Neural crest cell (in vitro differentiated cells): ENCODE measurements at regions not wholly inside any gene's neighbourhood (a gene's known extent, or its start where the extent isn't known, plus 50 kb on each side); places are given as distances from the start of the nearest gene placed in this dataset.

Experiments used
- DNase-seq: peaks from one replicate; pipeline ENCODE4 v3.0.0; 2021; ENCODE audit warnings: low read depth, mixed read lengths, low spot score
- H3K27ac Mint-ChIP-seq: one replicate; pipeline ENCODE4 v1.8.0; 2021; ENCODE audit warnings: mild to moderate bottlenecking, mixed read lengths; ENCODE audit not compliant: unreplicated experiment
- H3K27me3 Mint-ChIP-seq: 2 replicates; pipeline ENCODE4 v1.8.0; 2021; ENCODE audit warnings: low read depth, mild to moderate bottlenecking, mixed read lengths
- H3K36me3 Mint-ChIP-seq: 2 replicates; pipeline ENCODE4 v1.8.0; 2021; ENCODE audit warnings: low read depth, mild to moderate bottlenecking, mixed read lengths
- H3K4me1 Mint-ChIP-seq: 2 replicates; pipeline ENCODE4 v1.8.0; 2021; ENCODE audit warnings: mixed read lengths
- H3K4me3 Mint-ChIP-seq: one replicate; pipeline ENCODE4 v1.8.0; 2021; ENCODE audit warnings: mild to moderate bottlenecking, mixed read lengths
- H3K9me3 Mint-ChIP-seq: 2 replicates; pipeline ENCODE4 v1.8.0; 2021; ENCODE audit warnings: mixed read lengths
- CTCF ChIP-seq: fragments of 200-600 bp; sonication (generic); conservative IDR thresholded peaks from 2 replicates; pipeline ENCODE4 v1.5.0; 2021; ENCODE audit warnings: antibody characterized with exemption, mild to moderate bottlenecking

GRCh38 chr3:65077124-65077523 is 389.3 kb upstream of the ADAMTS9 start:
- no peak for TF ChIP-seq CTCF
- Mint-ChIP-seq H3K36me3 (no peaks in the 10 kb centered on the region), H3K4me1 (peaks cover 4% of the 10 kb centered on the region), H3K27me3 (no peaks in the 10 kb centered on the region), H3K9me3 (peaks cover 10% of the 10 kb centered on the region), H3K4me3 (no peak overlapping the region), H3K27ac (no peak overlapping the region)
- no peak for DNase-seq

GRCh38 chr3:65070968-65071367 is 383.2 kb upstream of the ADAMTS9 start:
- Mint-ChIP-seq H3K4me1 (no peaks in the 10 kb centered on the region), H3K27ac (no peak overlapping the region), H3K9me3 (peaks cover 7% of the 10 kb centered on the region), H3K27me3 (no peaks in the 10 kb centered on the region), H3K36me3 (no peaks in the 10 kb centered on the region), H3K4me3 (no peak overlapping the region)
- DNase-seq: no peak
- no peak for TF ChIP-seq CTCF

- Mint-ChIP-seq H3K9me3 (peaks cover 12% of the 10 kb centered on the region), H3K27me3 (no peaks in the 10 kb centered on the region), H3K4me1 (no peaks in the 10 kb centered on the region), H3K36me3 (peaks cover 8% of the 10 kb centered on the region), H3K4me3 (no peak overlapping the region), H3K27ac (no peak overlapping the region)
- no peak for TF ChIP-seq CTCF
- DNase-seq: no peak
Measured at GRCh38 chr3:65060904-65061303, 373.1 kb upstream of the ADAMTS9 start.

GRCh38 chr3:65052101-65052500 is 364.3 kb upstream of the ADAMTS9 start:
- Mint-ChIP-seq H3K36me3 (peaks cover 11% of the 10 kb centered on the region), H3K27me3 (no peaks in the 10 kb centered on the region), H3K4me3 (no peak overlapping the region), H3K9me3 (peaks cover 8% of the 10 kb centered on the region), H3K4me1 (peaks cover 6% of the 10 kb centered on the region), H3K27ac (no peak overlapping the region)
- DNase-seq: no peak
- no peak for TF ChIP-seq CTCF

- Mint-ChIP-seq H3K27ac (no peak overlapping the region), H3K4me3 (no peak overlapping the region), H3K9me3 (peaks cover 10% of the 10 kb centered on the region), H3K4me1 (peaks cover 6% of the 10 kb centered on the region), H3K27me3 (no peaks in the 10 kb centered on the region), H3K36me3 (peaks cover 7% of the 10 kb centered on the region)
- DNase-seq: no peak
- TF ChIP-seq CTCF: no peak
Measured at GRCh38 chr3:65048151-65048550, 360.4 kb upstream of the ADAMTS9 start.

GRCh38 chr3:65045138-65045537 is 357.3 kb upstream of the ADAMTS9 start:
- H3K27me3 Mint-ChIP-seq: no peaks in the 10 kb centered on the region
- H3K27ac Mint-ChIP-seq: no peak overlapping the region
- peaks cover 10% of the 10 kb centered on the region for H3K9me3 Mint-ChIP-seq
- no peaks in the 10 kb centered on the region for H3K4me1 Mint-ChIP-seq
- no peak for DNase-seq
- TF ChIP-seq CTCF: no peak
- no peak overlapping the region for H3K4me3 Mint-ChIP-seq
- peaks cover 7% of the 10 kb centered on the region for H3K36me3 Mint-ChIP-seq
